ENCODE measurements at regions not wholly inside any gene's neighbourhood (a gene's known extent, or its start where the extent isn't known, plus 50 kb on each side); places are given as distances from the start of the nearest gene placed in this dataset.
A peak's percentile ranks its signal among the peaks of the same experiment; 100 is the strongest.

DNA sequence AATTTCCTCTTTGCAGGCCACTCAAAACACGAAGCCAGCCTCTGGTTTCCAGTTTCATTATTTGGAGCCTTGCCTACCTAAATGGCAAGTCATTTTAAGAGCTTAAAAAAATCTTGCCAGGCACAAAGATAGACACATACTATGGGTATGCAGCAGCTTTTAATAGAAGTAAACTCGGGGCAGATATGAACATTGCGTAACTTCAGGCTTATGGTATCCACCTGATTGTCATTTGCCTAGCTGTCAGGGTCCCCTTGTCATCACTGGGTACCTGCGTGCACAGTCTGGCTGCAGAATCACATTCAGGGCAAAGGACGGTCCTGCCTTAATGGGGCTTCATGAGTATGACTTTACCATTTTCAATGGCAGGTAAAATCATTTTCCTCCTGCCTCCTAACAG is 466.1 kb upstream of the NRP1 start:
- ATAC-seq, result peak; percentile 82 to 90 (median 88)
- H3K27ac ChIP-seq, result peak overlapping the region; percentile 95
- intact Hi-C loops (cut with DNase I), result loop anchor here in 1 of 2 donors (5.0 kb wide), 1 partner anchor 468 kb away; the partner anchor contains the start of gene NRP1

DNA sequence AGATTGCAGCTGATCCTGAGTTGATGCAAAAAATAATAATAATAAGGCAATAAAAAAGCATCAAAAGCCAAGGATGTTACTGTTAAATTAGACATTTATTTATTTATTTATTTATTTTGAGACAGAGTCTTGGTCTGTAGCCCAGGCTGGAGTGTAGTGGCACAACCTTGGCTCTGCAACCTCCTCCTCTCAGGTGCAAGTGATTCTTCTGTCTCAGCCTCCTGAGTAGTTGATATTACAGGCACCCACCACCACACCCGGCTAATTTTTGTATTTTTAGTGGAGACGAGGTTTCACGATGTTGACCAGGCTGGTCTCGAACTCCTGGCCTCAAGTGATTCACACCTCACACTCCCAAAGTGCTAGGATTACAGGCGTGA is 465.5 kb upstream of the NRP1 start:
- Histone ChIP-seq H3K4me1 (peaks cover 43% of the 10 kb centered on the region), H3K4me3 (no peak overlapping the region), H3K9me3 (no peaks in the 10 kb centered on the region), H3K36me3 (ENCODE audit: insufficient read depth in 1 of 2, low read depth in 1 of 2) (no peaks in the 10 kb centered on the region), H3K27me3 (ENCODE audit: insufficient read depth in 3 of 3, low read length in 2 of 3) (no peaks in the 10 kb centered on the region), H3K27ac (peak overlapping the region; percentile 95)
- ATAC-seq (no peak), DNase-seq (no peak)
- intact Hi-C loops (cut with DNase I), result loop anchor here in 1 of 2 donors (5.0 kb wide), 2 partner anchors 43 to 468 kb away; partner anchors contain the start of gene NRP1
- 50 to 60% (median 50%) methylated on average over 5 of the region's 5 CpGs for WGBS, 3 donors
- TF ChIP-seq, protein P1, sequence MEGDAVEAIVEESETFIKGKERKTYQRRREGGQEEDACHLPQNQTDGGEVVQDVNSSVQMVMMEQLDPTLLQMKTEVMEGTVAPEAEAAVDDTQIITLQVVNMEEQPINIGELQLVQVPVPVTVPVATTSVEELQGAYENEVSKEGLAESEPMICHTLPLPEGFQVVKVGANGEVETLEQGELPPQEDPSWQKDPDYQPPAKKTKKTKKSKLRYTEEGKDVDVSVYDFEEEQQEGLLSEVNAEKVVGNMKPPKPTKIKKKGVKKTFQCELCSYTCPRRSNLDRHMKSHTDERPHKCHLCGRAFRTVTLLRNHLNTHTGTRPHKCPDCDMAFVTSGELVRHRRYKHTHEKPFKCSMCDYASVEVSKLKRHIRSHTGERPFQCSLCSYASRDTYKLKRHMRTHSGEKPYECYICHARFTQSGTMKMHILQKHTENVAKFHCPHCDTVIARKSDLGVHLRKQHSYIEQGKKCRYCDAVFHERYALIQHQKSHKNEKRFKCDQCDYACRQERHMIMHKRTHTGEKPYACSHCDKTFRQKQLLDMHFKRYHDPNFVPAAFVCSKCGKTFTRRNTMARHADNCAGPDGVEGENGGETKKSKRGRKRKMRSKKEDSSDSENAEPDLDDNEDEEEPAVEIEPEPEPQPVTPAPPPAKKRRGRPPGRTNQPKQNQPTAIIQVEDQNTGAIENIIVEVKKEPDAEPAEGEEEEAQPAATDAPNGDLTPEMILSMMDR (IDR thresholded peaks at IDR 0.05), result no peak

More for the DNA sequence above, 466.1 kb upstream of the NRP1 start:
- TF ChIP-seq, protein P1 (IDR thresholded peaks at IDR 0.05), result no peak
- DNase-seq, result no peak
- Histone ChIP-seq H3K9me3 (no peaks in the 10 kb centered on the region), H3K4me1 (peaks cover 43% of the 10 kb centered on the region), H3K4me3 (no peak overlapping the region), H3K36me3 (ENCODE audit: insufficient read depth in 1 of 2, low read depth in 1 of 2) (no peaks in the 10 kb centered on the region), H3K27me3 (ENCODE audit: insufficient read depth in 3 of 3, low read length in 2 of 3) (no peaks in the 10 kb centered on the region)
- WGBS, 3 donors, result 24 to 41% (median 31%) methylated on average over 5 of the region's 5 CpGs

DNA sequence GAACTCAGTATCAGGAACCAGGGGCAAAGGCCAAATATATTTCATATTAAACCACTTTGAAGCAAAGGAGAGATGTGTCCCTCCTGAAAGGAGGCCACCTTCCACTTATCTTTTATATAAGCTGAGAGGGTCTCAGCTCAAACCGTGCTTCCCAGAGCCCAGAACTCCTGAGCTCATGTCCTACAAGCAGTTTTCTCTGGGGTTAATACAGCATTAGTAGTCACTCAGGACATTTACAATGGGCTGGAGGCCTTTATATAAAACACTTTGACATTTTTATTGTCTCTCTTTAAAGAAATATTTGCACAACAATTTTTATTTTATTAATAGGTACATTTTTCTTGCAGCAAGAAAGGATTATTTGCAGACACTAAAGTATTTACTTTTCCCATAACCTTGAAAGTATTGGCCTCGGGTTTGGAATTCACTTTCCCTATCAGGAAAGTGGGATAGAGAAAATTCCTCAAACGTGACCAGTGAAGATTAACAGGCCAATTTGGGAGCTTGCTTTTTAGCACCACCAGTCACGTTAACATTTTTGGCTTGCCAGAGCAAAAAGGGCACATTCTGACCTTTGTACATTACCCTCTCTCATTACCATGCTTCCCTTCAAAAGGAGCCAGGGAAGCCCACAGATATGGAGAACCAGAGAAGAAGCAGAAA is 464.9 kb upstream of the NRP1 start:
- 39 to 42% (median 40%) methylated on average over 4 of the region's 4 CpGs for WGBS, 3 donors
- no peak overlapping the region for H3K4me3 ChIP-seq
- no peaks in the 10 kb centered on the region for H3K9me3 ChIP-seq
- H3K36me3 ChIP-seq (ENCODE audit: insufficient read depth in 1 of 2, low read depth in 1 of 2), result no peaks in the 10 kb centered on the region
- H3K27ac ChIP-seq, result peak overlapping the region; percentile 95
- no peak for DNase-seq
- peaks cover 40% of the 10 kb centered on the region for H3K4me1 ChIP-seq
- TF ChIP-seq, protein P1 (IDR thresholded peaks at IDR 0.05), result no peak
- intact Hi-C loops (cut with DNase I), result loop anchor here in 1 of 2 donors (5.0 kb wide), 1 partner anchor 42 kb away; no protein-coding TSS in a partner anchor
- no peaks in the 10 kb centered on the region for H3K27me3 ChIP-seq (ENCODE audit: insufficient read depth in 3 of 3, low read length in 2 of 3)
- no peak for ATAC-seq

DNA sequence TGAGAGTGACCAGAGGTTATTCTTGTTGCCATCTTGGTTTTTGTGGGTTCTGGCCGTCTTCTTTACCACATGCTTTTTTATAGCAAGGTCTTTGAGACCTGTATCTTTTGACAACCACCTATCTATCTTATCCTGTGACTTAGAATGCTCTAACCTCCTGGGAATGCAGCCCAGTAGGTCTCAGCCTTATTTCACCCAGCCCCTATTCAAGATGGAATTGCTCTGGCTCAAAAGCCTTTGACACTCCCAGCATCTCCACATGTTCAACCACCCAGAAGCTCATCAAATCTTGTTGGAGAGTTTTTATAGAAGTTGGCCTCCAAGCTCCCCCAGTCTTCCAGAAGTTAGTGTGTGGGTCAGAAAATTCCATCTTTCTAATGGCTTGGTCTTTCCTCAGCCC is 464.3 kb upstream of the NRP1 start:
- 74 to 94% (median 83%) methylated on average over 1 of the region's 1 CpG for WGBS, 3 donors
- DNase-seq (no peak), ATAC-seq (no peak)
- intact Hi-C loops (cut with DNase I), result loop anchor here in 1 of 2 donors (5.0 kb wide), 1 partner anchor 41 kb away; no protein-coding TSS in a partner anchor
- H3K9me3 ChIP-seq, result no peaks in the 10 kb centered on the region
- peaks cover 36% of the 10 kb centered on the region for H3K4me1 ChIP-seq
- no peaks in the 10 kb centered on the region for H3K27me3 ChIP-seq (ENCODE audit: insufficient read depth in 3 of 3, low read length in 2 of 3)
- no peak overlapping the region for H3K27ac ChIP-seq
- H3K4me3 ChIP-seq, result no peak overlapping the region
- H3K36me3 ChIP-seq (ENCODE audit: insufficient read depth in 1 of 2, low read depth in 1 of 2), result no peaks in the 10 kb centered on the region
- TF ChIP-seq, protein P1 (IDR thresholded peaks at IDR 0.05), result no peak

All from psoas muscle (tissue), 7 donors.